ENCODE measurements at regions not wholly inside any gene's neighbourhood (a gene's known extent, or its start where the extent isn't known, plus 50 kb on each side); places are given as distances from the start of the nearest gene placed in this dataset.

GRCh38 chr5:141758310-141758998, 76.4 kb upstream of the ARAP3 start:
- peak overlapping the region; percentile 41; the same call in 1 of the 2 replicates for H2BK5ac ChIP-seq (ENCODE audit: low read depth, low read length)
- H3K4me1 ChIP-seq (replicated peaks in 1 of 4; ENCODE audit: control insufficient read depth in 3 of 4, insufficient read depth in 4 of 4, low read length in 3 of 4), result peaks cover 17 to 30% (median 27%) of the 10 kb centered on the region in 4 experiments
- no peak overlapping the region for H3K27ac ChIP-seq (ENCODE audit: low read depth, low read length)
- 0 out of 2 replicates have a peak overlapping the region, but pooled peaks have one; percentile 93 for H2BK15ac ChIP-seq (ENCODE audit: low read length)
- H2AFZ ChIP-seq (ENCODE audit: low read length), result 0 out of 2 replicates have a peak overlapping the region, but pooled peaks have one; percentile 10
- H2AK5ac ChIP-seq (ENCODE audit: low read depth, low read length), result peak overlapping the region; percentile 17; the same call in 1 of the 2 replicates
- no peak overlapping the region for H3K23ac ChIP-seq (ENCODE audit: insufficient read length)
- H4K5ac ChIP-seq (ENCODE audit: insufficient read length, low read depth, low read length), result peak overlapping the region; percentile 38
- no peaks in the 10 kb centered on the region for H4K20me1 ChIP-seq (replicated peaks in 1 of 2; ENCODE audit: control insufficient read depth in 1 of 2, insufficient read depth in 2 of 2, low read length in 2 of 2)
- peak overlapping the region; percentile 94 for H2BK20ac ChIP-seq (ENCODE audit: low read length)
- H3K4me3 ChIP-seq (ENCODE audit: extremely low read depth in 1 of 4, insufficient read depth in 2 of 4, low read depth in 3 of 4, low read length in 4 of 4), result peak overlapping the region in 3 of 4 experiments; percentile 19 to 38 (median 27); a peak in 5 of 8 replicates
- H3K56ac ChIP-seq (replicated peaks; ENCODE audit: insufficient read length, low read depth, low read length), result peak overlapping the region; percentile 75
- H3K4me2 ChIP-seq (ENCODE audit: insufficient read depth in 1 of 2, low read depth in 2 of 2, low read length in 2 of 2), result peak overlapping the region; percentile 53 to 92
- H2BK12ac ChIP-seq (ENCODE audit: low read depth, low read length), result peak overlapping the region; percentile 99
- CTCF ChIA-PET (ENCODE audit: partially characterized antibody), result interaction anchor here (0.6 to 16.8 kb wide), 48 partner anchors 9 to 1190 kb away, joined by 3 to 221 read pairs (median 5); partner anchors contain the start of genes PCDH1 and PCDH12
- DNase-seq (ENCODE audit: low read depth in 1 of 2, low spot score in 2 of 2) (no peak), FAIRE-seq (no peak)
- 12% methylated on average over 22 of the region's 22 CpGs; no CpG with 5 or more reads in 1 of the 2 experiments for WGBS, 2 experiments (ENCODE audit: extremely low coverage in 1 of 2, insufficient coverage in 1 of 2, insufficient read length in 1 of 2, insufficient replicate concordance in 2 of 2, low coverage in 1 of 2, low lambda C conversion rate in 2 of 2, missing lambda C conversion rate in 1 of 2)
- peaks cover 4 to 11% (median 8%) of the 10 kb centered on the region in 4 experiments for H3K27me3 ChIP-seq (replicated peaks in 1 of 4; ENCODE audit: control insufficient read depth in 3 of 4, extremely low read depth in 1 of 4, insufficient read depth in 3 of 4, low read length in 3 of 4)
- H3K18ac ChIP-seq (ENCODE audit: extremely low read depth, low read length), result peak overlapping the region; percentile 96
- peak overlapping the region; percentile 41 for H2BK120ac ChIP-seq (replicated peaks; ENCODE audit: low read depth, low read length)
- peak overlapping the region; percentile 63 for H3K4ac ChIP-seq (replicated peaks; ENCODE audit: insufficient read length, low read depth, low read length)
- TF ChIP-seq RBBP5 (IDR thresholded peaks at IDR 0.05; ENCODE audit: borderline replicate concordance, low read depth, low read length) (peak; percentile 90), JUN (IDR thresholded peaks at IDR 0.05; ENCODE audit: low read depth, low read length) (no peak), TEAD4 (IDR thresholded peaks at IDR 0.05; ENCODE audit: low read depth, low read length) (peak; percentile 66), PHF8 (conservative IDR thresholded peaks at IDR 0.05; ENCODE audit: low read depth, low read length) (no peak), CTBP2 (IDR thresholded peaks at IDR 0.05; ENCODE audit: borderline replicate concordance, insufficient read depth, insufficient read length, low read length) (peak; percentile 80), ASH2L (IDR thresholded peaks at IDR 0.05; ENCODE audit: low read length) (peak; percentile 85), SP4 (IDR thresholded peaks at IDR 0.05; ENCODE audit: low read length) (no peak), RFX5 (IDR thresholded peaks at IDR 0.05; ENCODE audit: borderline replicate concordance, low read depth, low read length) (no peak), RXRA (IDR thresholded peaks at IDR 0.05; ENCODE audit: insufficient read depth, low read depth, low read length) (no peak), KDM4A (IDR thresholded peaks at IDR 0.05; ENCODE audit: low read depth, low read length, severe bottlenecking) (peak; percentile 30), MAX (IDR thresholded peaks at IDR 0.05) (peak; percentile 22; the same call in 1 of the 2 replicates)
- no peaks in the 10 kb centered on the region for H3K79me1 ChIP-seq (ENCODE audit: low read depth, low read length)
- H3K23me2 ChIP-seq (ENCODE audit: low read depth, low read length), result peaks cover 8% of the 10 kb centered on the region
- H3K36me3 ChIP-seq (ENCODE audit: control insufficient read depth in 2 of 4, insufficient read depth in 4 of 4, low read length in 3 of 4), result no peaks in the 10 kb centered on the region
- H3K79me2 ChIP-seq (ENCODE audit: control insufficient read depth in 1 of 2, insufficient read depth in 2 of 2, low read length in 2 of 2), result no peaks in the 10 kb centered on the region
- H4K8ac ChIP-seq (ENCODE audit: extremely low read depth, insufficient read depth, low read length), result peak overlapping the region; percentile 75; the same call in 1 of the 2 replicates
- POLR2A ChIA-PET (ENCODE audit: partially characterized antibody), result interaction anchor here (0.8 to 2.7 kb wide), 15 partner anchors 9 to 124 kb away, joined by 3 to 10 read pairs (median 6); partner anchors contain the start of gene PCDH1
- H4K91ac ChIP-seq (replicated peaks; ENCODE audit: insufficient read length, low read length), result peak overlapping the region; percentile 88
- no peaks in the 10 kb centered on the region for H3K9me3 ChIP-seq (ENCODE audit: insufficient read depth in 2 of 2, low read depth in 1 of 2, low read length in 1 of 2)
- H3K14ac ChIP-seq (ENCODE audit: insufficient read length), result no peak overlapping the region
- 0 out of 7 replicates have a peak overlapping the region, but pooled peaks of 1 of the 4 experiments have one; percentile 5 for H3K9ac ChIP-seq (replicated peaks in 1 of 4; ENCODE audit: extremely low read depth in 1 of 4, low read depth in 3 of 4, low read length in 3 of 4)

Data from H1 (cell line).